Astrocyte of the cerebellum (primary cell): ENCODE measurements at regions not wholly inside any gene's neighbourhood (a gene's known extent, or its start where the extent isn't known, plus 50 kb on each side); places are given as distances from the start of the nearest gene placed in this dataset.
"Not testable (repeated sequence)": the region's sequence is repeated elsewhere in the genome, so short reads cannot be mapped to it uniquely, and the experiment has no call there.

Experiments used
- DNase-seq: peaks from one replicate; pipeline ENCODE4 v3.0.0-alpha.2; 2011; ENCODE audit warnings: low read depth
- H3K4me3 ChIP-seq: 2 replicates; pipeline ENCODE4 v1.5.1; 2011; ENCODE audit warnings: mild to moderate bottlenecking, low read depth, low read length, moderate library complexity
- in situ Hi-C: cut with HindIII; loops from 2 replicates; pipeline ENCODE4 v1.10.0; 2017; ENCODE audit warnings: low sequenced_read_pairs
- TF ChIP-seq, protein P1 (sequence below): IDR thresholded peaks from 2 replicates; pipeline ENCODE4 v1.5.1; 2012; ENCODE audit warnings: low read length, low read depth, moderate library complexity, mild to moderate bottlenecking; ENCODE audit errors: missing control alignments

DNA sequence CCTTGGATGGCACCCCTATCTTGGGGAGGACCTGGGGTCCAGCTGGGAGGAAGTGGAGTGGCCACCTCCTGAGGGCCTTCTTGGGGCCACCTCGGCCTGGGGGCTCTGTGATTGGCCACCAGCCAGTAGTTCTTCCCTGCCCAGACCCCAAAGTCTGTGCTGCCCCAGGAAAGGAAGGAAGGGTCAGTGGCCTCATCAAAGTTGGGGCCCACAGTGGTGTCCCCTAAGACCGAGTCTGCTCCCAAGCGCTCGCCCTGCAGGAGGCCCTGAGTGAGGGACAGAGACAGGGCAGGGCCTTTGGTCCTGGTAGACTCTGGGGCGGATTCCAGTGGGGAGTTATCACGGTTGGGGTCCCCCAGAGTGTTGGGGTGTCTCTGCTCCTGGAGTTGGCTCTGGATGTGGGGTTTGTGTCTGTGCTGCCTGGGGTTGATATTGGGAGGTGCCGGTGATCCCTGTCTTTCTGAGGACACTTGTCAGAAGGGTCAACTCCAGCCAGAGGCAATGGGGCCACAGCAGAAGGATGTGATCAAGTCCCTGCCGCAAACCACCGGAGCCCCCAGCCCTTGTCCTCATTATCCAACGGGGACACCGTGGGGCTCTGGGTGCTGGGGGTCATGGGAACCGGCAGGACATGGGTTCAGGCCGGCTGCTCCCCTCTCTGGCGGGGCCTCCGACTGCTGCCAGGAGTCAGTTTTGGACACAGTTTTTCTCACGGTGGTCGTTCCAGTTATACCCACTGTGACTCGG, 364.3 kb downstream of the TMEM121 start:
- in situ Hi-C loops = no loop called here
- TF ChIP-seq, protein P1, sequence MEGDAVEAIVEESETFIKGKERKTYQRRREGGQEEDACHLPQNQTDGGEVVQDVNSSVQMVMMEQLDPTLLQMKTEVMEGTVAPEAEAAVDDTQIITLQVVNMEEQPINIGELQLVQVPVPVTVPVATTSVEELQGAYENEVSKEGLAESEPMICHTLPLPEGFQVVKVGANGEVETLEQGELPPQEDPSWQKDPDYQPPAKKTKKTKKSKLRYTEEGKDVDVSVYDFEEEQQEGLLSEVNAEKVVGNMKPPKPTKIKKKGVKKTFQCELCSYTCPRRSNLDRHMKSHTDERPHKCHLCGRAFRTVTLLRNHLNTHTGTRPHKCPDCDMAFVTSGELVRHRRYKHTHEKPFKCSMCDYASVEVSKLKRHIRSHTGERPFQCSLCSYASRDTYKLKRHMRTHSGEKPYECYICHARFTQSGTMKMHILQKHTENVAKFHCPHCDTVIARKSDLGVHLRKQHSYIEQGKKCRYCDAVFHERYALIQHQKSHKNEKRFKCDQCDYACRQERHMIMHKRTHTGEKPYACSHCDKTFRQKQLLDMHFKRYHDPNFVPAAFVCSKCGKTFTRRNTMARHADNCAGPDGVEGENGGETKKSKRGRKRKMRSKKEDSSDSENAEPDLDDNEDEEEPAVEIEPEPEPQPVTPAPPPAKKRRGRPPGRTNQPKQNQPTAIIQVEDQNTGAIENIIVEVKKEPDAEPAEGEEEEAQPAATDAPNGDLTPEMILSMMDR = no peak
- DNase-seq = no peak
- no peak overlapping the region for H3K4me3 ChIP-seq

DNA sequence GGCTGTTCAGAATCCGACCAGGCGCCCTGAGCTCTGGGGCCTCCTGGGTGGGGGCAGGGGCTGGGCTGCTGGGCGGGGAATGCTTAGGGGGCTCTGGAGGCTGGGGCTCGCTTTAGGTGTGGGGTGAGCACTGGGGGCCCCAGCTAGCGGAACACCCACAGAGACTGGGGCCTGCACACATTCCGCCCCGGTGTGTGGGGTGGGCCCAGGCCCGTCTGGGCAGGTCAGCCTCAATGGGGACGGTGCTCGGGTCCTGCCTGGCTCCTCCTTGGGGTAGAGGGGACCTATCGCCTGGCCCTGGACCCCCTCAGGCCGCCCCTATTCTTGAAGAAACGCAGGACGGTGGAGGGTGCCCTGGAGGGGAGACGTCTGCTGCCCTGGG, 364.8 kb downstream of the TMEM121 start:
- TF ChIP-seq, protein P1 = no peak
- in situ Hi-C loops = no loop called here
- no peak for DNase-seq
- H3K4me3 ChIP-seq = no peak overlapping the region

DNA sequence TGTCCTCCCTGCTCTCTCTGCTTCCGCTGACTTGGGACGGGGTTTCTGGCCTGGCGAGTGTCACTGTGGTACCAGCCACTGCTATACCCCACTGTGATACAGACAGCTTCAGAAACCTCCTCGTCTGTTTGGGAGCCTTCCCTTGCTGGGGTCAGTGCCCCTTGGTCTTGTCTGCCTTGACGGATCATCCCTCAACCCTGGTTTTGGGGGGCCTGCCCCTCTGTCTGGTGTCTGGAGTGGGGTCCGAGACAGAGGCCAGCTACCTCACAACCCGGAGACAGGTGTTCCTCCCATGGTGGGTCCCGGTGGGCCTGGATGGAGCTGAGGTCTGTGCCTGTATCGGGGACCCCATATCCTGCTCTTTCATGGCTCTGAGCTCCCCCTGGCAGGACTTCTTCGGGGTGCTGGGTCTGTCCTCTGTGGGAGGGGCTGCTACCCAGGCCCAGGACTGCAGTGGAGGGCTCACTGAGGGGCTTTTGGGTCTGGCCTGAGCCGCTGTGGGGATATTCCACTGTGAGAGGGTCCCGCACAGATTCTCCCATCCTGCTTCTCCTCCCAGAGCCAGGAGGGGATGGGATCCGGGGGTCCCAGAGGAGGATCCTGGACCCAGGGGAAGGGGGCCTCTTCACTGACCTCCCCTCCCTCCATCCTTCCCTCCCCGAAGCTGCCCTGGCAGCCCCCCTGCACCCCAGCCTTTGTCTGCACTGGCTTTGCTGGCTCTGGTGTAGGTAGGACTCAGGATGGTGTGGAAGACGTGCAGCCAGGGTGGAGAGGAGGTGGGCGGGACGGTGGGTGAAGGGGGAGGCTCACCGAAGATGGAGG, 365.5 kb downstream of the TMEM121 start:
- in situ Hi-C loops = no loop called here
- DNase-seq = no peak
- TF ChIP-seq, protein P1 = no peak
- no peak overlapping the region for H3K4me3 ChIP-seq

DNA sequence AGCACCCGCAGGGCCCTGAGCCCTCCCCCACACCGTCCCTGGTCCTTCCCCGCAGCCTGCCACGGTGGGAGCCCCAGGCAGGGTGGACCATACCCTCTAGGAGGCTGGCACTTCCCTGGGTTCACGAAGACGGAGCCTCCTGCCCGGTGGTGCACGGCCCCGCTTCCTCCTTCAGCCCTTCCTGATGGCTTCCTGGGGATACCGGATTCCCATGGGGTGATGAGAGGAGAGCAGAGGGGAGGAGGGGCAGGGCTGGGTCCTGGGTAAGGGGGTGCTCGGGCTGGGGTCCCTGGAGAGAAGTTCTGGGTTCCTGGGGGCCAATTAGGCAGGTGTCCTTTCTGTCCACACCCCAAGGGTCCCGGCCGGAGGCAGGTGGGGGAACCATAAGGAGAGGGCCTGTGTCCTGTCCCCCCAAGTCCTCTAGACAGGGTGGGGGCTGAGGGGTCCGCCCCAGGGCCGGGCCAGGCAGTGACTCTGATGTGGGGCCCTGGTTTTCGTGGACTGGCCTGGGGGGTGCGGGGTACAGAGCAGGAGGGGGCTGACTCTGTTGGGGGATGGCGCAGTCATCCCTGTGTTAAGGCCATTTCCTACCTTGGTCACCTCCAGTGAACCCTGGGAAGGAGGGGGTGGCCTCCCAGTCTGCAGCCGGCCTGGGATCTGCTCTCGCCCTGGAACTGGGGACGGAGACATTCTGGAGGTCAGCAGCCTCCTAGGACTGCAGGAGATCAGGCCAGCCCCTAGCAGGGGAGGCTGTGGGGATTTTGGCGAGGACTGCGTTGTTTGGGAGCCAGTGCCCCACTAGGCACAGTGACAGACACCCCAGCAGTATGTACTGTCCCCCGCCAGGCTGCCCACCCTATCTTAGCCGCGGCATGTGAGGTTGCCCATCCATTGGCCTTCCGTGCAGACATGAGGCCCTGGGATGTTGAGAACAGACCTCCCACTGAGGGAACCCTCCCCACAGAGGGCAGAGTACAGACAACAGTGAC, 366.4 kb downstream of the TMEM121 start:
- DNase-seq, in situ Hi-C loops, H3K4me3 ChIP-seq: not testable (repeated sequence)

DNA sequence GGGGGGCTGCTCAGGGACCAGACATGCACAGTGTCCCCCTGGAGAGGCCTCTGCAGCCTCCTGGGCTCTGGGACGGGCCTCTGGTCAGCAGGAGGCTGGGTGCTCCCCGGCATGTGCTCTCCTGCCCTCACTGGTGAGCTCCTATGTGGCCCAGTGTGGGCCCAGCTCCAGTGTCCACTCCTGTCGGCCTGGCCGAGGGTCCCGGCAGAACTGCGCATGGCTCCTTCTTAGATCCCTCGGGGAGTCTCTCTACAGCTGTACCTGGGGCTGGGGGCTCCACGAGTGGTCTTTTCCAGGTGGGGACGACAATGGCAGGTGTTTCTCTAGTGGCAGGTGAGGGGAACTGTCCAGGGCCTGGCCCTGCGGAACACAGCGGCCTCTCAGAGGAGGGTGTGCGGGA, 367.3 kb downstream of the TMEM121 start:
- in situ Hi-C loops, DNase-seq, H3K4me3 ChIP-seq: not testable (repeated sequence)

DNA sequence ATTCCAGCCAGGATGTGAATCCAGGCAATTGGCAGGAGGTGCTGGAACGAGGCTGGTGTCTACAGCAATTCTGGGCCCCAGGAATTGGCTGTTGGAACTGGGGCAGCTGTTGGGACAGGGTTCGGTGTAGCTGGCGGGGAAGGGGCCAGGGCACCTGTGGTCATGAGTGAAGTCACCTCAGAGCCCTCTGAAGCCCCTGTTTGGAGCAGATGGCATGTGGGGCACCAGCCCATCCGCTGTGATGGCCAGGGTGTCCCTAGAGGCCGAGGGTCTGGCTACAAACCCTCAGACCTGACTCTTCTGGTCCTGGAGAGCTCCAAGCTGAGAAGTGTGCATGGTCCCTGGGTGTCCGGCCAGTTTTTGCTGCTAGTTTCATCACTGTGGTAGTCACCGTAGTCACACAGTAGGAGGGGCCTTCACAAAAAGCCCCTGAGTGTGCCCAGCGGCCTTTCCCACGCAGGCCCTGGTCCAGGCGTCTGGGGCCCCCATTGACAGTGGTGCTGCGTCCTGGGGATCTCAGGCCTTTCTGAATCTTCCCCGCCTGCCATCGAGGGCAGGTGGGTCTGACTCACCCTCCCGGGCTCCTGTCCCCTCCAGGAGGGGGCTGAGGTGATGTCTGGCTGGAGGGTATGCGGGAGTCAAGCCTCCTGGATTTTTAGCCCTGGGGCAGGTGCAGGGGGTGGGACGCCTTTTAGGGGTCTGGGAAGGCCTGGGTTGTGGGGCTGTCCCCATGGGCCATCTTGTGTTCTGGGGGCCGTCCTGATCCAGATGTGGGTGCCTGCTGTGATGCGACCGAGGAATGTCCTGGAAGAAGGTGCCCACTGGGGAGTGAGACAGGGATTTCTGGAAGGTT, 368.0 kb downstream of the TMEM121 start:
- TF ChIP-seq, protein P1 = no peak
- in situ Hi-C loops = no loop called here
- no peak overlapping the region for H3K4me3 ChIP-seq
- no peak for DNase-seq
